ENCODE measurements at regions not wholly inside any gene's neighbourhood (a gene's known extent, or its start where the extent isn't known, plus 50 kb on each side); places are given as distances from the start of the nearest gene placed in this dataset.
A peak's percentile ranks its signal among the peaks of the same experiment; 100 is the strongest.

DNA sequence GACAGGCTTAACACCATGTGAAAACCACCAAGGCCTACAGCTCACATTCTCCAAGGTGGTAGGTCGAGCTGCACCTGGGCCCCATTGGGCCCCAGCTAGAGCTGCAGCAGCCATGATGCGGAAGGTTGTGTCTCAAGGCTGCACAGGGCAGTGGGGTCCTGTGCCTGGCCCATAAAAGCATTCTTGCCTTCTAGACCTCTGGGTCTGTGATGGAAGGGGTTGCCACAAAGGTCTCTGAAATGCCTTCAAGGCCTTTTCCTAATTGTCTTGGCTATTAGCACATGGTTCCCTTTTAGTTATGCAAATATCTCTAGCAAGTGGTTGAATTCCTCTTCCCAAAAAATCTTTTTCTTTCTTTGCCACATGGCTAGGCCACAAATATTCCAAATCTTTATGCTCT lies 52.5 kb upstream of the C11orf58 start:
- Histone ChIP-seq H3K36me3 (ENCODE audit: insufficient read depth, low read length) (no peaks in the 10 kb centered on the region), H3K27me3 (ENCODE audit: insufficient read depth, low read length) (peaks cover 19% of the 10 kb centered on the region), H3K79me2 (ENCODE audit: control insufficient read depth, insufficient read depth, low read length, unreplicated experiment) (no peaks in the 10 kb centered on the region), H2AFZ (ENCODE audit: low read length, unreplicated experiment) (no peak overlapping the region), H3K27ac (ENCODE audit: low read depth, low read length) (no peak overlapping the region), H3K4me3 (ENCODE audit: low read depth, low read length) (no peak overlapping the region), H3K4me1 (ENCODE audit: control insufficient read depth, insufficient read depth, low read length, unreplicated experiment) (no peaks in the 10 kb centered on the region)

DNA sequence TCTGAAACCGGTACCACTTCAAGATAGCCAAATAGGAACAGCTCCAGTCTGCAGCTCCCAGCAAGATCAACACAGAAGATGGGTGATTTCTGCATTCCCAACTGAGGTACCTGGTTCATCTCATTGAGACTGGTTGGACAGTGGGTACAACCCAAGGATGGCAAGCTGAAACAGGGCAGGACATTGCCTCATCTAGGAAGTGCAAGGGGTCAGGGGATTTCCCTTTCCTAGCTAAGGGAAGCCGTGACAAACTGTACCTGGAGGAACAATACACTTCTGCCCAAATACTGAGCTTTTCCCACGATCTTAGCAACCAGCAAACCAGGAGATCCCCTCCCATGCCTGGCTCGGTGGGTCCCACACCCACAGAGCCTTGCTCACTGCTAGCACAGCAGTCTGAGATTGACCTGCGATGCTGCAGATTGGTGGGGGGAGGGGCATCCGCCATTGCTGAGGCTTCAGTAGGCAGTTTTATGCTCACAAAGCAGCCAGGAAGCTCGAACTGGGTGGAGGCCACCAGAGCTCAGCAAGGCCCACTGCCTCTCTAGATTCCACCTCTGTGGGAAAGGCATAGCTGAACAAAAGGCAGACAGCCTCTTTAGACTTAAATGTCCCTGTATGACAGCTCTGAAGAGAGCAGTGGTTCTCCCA lies 59.9 kb upstream of the C11orf58 start:
- H2AFZ ChIP-seq (ENCODE audit: low read length, unreplicated experiment) = no peak overlapping the region
- H3K36me3 ChIP-seq (ENCODE audit: insufficient read depth, low read length) = no peaks in the 10 kb centered on the region
- no peak overlapping the region for H3K4me3 ChIP-seq (ENCODE audit: low read depth, low read length)
- no peak overlapping the region for H3K27ac ChIP-seq (ENCODE audit: low read depth, low read length)
- no peaks in the 10 kb centered on the region for H3K79me2 ChIP-seq (ENCODE audit: control insufficient read depth, insufficient read depth, low read length, unreplicated experiment)
- no peaks in the 10 kb centered on the region for H3K4me1 ChIP-seq (ENCODE audit: control insufficient read depth, insufficient read depth, low read length, unreplicated experiment)
- peaks cover 11% of the 10 kb centered on the region; the same call in 1 of the 2 replicates for H3K27me3 ChIP-seq (ENCODE audit: insufficient read depth, low read length)

DNA sequence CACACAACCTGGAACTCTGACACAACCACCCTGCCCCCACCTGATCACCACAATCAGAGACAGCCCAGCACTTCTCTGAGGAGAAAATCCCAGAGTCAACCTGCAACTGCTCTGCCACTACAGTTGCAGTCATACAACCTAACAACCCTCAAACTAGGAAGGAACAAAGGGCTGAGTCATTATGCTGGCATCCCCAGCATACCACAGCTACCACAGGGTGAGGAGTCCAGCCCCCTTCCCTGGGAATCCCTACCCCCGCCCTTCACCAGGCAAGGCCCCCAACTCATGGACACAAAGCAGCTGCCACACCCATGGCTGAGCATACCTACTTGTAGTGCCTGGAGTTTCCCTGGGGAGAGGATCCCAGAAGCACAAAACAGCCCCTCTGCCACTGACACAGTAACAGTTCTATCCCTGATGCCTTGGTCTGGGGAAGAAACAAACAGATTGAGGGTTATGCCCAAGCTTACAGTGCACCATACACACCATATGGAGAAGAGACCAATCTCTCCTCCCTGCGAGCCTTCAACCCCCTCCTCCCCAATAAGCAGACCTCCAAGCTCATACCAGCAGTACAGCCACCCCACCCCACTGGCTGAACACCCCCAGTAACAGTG lies 68.5 kb upstream of the C11orf58 start:
- Histone ChIP-seq H3K27me3 (ENCODE audit: insufficient read depth, low read length) (no peaks in the 10 kb centered on the region), H3K4me3 (ENCODE audit: low read depth, low read length) (no peak overlapping the region), H3K4me1 (ENCODE audit: control insufficient read depth, insufficient read depth, low read length, unreplicated experiment) (no peaks in the 10 kb centered on the region), H3K36me3 (ENCODE audit: insufficient read depth, low read length) (no peaks in the 10 kb centered on the region), H2AFZ (ENCODE audit: low read length, unreplicated experiment) (no peak overlapping the region), H3K79me2 (ENCODE audit: control insufficient read depth, insufficient read depth, low read length, unreplicated experiment) (no peaks in the 10 kb centered on the region), H3K27ac (ENCODE audit: low read depth, low read length) (no peak overlapping the region)

DNA sequence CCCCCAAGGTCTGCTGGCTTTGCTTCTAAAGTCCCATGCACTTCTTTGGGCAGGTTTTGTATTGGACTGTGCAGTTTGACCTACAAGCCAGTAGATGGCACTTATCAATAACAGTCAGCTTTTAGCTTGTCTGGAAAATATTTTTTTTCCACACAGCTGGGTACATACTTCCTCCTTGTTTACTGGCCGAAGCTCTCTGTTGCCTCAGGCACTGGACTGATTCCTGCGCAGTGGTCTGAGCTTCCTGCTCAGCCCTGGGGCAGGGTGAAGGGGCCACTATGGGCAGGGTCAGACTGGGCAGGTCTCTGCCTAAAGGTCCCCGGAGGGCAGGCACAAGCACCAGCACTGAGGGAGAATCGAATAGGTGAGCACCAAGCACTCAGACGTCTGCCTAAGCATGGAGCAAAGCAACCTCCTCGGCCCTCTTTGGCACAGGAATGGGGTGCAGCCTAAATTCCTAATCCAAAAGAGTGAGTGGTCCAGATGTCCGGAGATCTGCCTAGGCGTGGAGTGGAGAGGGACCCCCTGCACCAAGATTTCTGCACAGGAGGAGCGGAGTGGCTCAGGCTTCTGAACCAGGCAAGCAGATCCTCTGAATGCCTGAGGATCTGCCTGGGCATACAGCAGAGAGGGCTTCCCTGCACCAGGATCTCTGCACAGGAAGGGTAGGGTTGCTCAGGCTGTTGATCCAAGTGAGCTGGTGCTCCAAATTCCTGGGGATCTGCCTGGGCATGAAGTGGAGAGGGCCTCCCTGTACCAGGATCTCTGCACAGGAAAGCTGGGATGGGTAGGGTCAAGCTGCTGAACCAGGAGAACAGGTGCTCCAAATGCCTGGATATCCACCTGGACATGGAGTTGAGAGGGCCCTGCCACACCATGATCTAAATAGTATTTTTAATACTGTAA lies 105.9 kb upstream of the C11orf58 start:
- H3K4me3 ChIP-seq (ENCODE audit: low read depth, low read length) = no peak overlapping the region
- H3K36me3 ChIP-seq (ENCODE audit: insufficient read depth, low read length) = no peaks in the 10 kb centered on the region
- H3K4me1 ChIP-seq (ENCODE audit: control insufficient read depth, insufficient read depth, low read length, unreplicated experiment) = no peaks in the 10 kb centered on the region
- peaks cover 18% of the 10 kb centered on the region for H3K27me3 ChIP-seq (ENCODE audit: insufficient read depth, low read length)
- H3K27ac ChIP-seq (ENCODE audit: low read depth, low read length) = no peak overlapping the region
- H2AFZ ChIP-seq (ENCODE audit: low read length, unreplicated experiment) = no peak overlapping the region
- no peaks in the 10 kb centered on the region for H3K79me2 ChIP-seq (ENCODE audit: control insufficient read depth, insufficient read depth, low read length, unreplicated experiment)

DNA sequence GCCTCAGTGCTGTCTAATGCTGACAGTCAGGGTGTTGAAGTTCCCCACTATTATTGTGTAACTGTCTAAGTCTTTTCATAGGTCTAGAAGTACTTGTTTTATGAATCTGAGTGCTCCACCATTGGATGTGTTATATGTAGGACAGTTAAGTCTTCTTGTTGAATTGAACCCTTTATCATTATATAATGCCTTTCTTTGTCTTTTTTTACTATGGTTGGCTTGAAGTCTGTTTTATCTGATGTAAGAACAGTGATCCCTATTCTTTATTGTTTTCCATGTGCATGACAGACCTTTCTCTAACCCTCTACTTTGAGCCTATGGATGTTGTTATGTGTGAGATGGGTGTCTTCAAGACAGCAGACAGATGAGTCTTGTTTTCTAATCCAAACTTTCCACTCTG lies 107.8 kb upstream of the C11orf58 start:
- Histone ChIP-seq H3K27me3 (ENCODE audit: insufficient read depth, low read length) (peaks cover 21% of the 10 kb centered on the region), H3K79me2 (ENCODE audit: control insufficient read depth, insufficient read depth, low read length, unreplicated experiment) (no peaks in the 10 kb centered on the region), H3K4me1 (ENCODE audit: control insufficient read depth, insufficient read depth, low read length, unreplicated experiment) (no peaks in the 10 kb centered on the region), H3K36me3 (ENCODE audit: insufficient read depth, low read length) (no peaks in the 10 kb centered on the region), H2AFZ (ENCODE audit: low read length, unreplicated experiment) (no peak overlapping the region), H3K4me3 (ENCODE audit: low read depth, low read length) (no peak overlapping the region), H3K27ac (ENCODE audit: low read depth, low read length) (no peak overlapping the region)

DNA sequence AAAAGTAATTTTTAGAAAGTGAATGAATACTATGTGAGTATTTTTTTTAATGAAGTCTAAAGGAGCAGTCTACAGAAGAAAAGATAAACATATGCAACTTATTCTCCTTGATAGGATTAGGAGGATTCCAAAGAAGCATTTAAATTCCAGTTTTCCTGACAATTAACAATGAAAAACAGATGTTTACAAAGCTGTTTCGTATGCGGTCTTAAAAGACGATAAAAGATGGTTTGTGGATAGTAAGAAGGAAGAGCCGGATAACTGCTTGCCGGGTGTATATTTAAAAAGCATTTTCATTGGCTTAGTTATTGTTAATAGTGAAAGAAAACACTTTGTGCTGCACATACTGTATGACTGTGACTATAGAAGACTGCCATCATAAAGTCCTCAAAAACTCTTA lies 120.0 kb upstream of the C11orf58 start:
- no peaks in the 10 kb centered on the region for H3K36me3 ChIP-seq (ENCODE audit: insufficient read depth, low read length)
- H3K4me3 ChIP-seq (ENCODE audit: low read depth, low read length) = no peak overlapping the region
- no peak overlapping the region for H2AFZ ChIP-seq (ENCODE audit: low read length, unreplicated experiment)
- H3K4me1 ChIP-seq (ENCODE audit: control insufficient read depth, insufficient read depth, low read length, unreplicated experiment) = peaks cover under 1% of the 10 kb centered on the region
- no peaks in the 10 kb centered on the region for H3K79me2 ChIP-seq (ENCODE audit: control insufficient read depth, insufficient read depth, low read length, unreplicated experiment)
- H3K27me3 ChIP-seq (ENCODE audit: insufficient read depth, low read length) = peaks cover 63% of the 10 kb centered on the region
- H3K27ac ChIP-seq (ENCODE audit: low read depth, low read length) = no peak overlapping the region

GRCh38 chr11:16615480-16615879 lies 123.0 kb upstream of the C11orf58 start:
- no peaks in the 10 kb centered on the region for H3K36me3 ChIP-seq (ENCODE audit: insufficient read depth, low read length)
- H3K27me3 ChIP-seq (ENCODE audit: insufficient read depth, low read length) = peaks cover 92% of the 10 kb centered on the region
- no peak overlapping the region for H3K4me3 ChIP-seq (ENCODE audit: low read depth, low read length)
- H3K27ac ChIP-seq (ENCODE audit: low read depth, low read length) = no peak overlapping the region
- no peaks in the 10 kb centered on the region for H3K79me2 ChIP-seq (ENCODE audit: control insufficient read depth, insufficient read depth, low read length, unreplicated experiment)
- H3K4me1 ChIP-seq (ENCODE audit: control insufficient read depth, insufficient read depth, low read length, unreplicated experiment) = peaks cover 8% of the 10 kb centered on the region
- no peak overlapping the region for H2AFZ ChIP-seq (ENCODE audit: low read length, unreplicated experiment)

DNA sequence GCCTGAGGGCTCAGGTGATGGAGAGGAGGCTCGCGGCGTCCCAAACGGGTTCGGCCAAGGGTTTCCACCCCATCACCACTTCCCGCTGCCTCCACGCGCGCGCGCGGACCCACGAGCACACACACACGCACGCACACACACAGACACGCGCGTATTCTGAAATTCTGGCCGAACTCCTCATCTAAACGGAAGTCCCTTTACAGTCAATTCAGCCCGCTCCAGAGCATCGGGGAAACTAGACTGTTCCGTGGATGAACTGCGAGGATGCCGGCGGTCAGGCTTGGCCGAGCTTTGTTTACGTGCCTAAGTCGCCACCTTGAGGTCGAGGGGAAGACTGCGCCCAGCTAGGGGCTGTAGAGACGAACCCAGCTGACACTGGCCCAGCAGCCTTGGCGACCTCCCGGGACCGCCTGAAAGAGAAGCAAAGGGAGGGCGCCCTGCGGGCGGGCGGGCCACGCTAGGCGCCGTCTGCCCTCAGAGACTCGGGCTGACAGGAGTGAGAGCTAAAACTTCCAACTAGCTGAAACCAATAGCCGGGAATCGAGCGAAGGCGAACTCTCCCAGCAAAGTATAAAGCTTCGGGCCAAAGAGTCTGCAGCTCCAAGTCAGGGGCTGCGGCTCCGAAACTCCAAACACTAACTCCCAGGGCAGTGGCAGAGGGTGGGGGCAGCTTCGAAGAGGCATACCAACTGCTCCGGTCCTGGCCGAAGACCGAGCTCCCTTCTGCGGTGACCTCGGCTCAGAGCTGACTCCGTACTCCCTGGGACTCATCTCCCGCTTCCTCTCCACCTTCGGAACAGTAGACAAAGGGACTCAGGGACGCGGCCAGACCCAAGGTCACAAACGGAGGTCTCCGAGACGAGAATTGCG lies 124.7 kb upstream of the C11orf58 start:
- peaks cover 96% of the 10 kb centered on the region for H3K27me3 ChIP-seq (ENCODE audit: insufficient read depth, low read length)
- H3K79me2 ChIP-seq (ENCODE audit: control insufficient read depth, insufficient read depth, low read length, unreplicated experiment) = no peaks in the 10 kb centered on the region
- H3K4me3 ChIP-seq (ENCODE audit: low read depth, low read length) = peak overlapping the region; percentile 77
- H3K36me3 ChIP-seq (ENCODE audit: insufficient read depth, low read length) = no peaks in the 10 kb centered on the region
- H3K27ac ChIP-seq (ENCODE audit: low read depth, low read length) = no peak overlapping the region
- peaks cover 8% of the 10 kb centered on the region for H3K4me1 ChIP-seq (ENCODE audit: control insufficient read depth, insufficient read depth, low read length, unreplicated experiment)
- peak overlapping the region; percentile 69 for H2AFZ ChIP-seq (ENCODE audit: low read length, unreplicated experiment)

GRCh38 chr11:16613262-16613511 lies 125.3 kb upstream of the C11orf58 start:
- Histone ChIP-seq H3K4me3 (ENCODE audit: low read depth, low read length) (peak overlapping the region; percentile 77), H3K36me3 (ENCODE audit: insufficient read depth, low read length) (no peaks in the 10 kb centered on the region), H3K27me3 (ENCODE audit: insufficient read depth, low read length) (peaks cover 96% of the 10 kb centered on the region), H3K27ac (ENCODE audit: low read depth, low read length) (no peak overlapping the region), H3K79me2 (ENCODE audit: control insufficient read depth, insufficient read depth, low read length, unreplicated experiment) (no peaks in the 10 kb centered on the region), H2AFZ (ENCODE audit: low read length, unreplicated experiment) (peak overlapping the region; percentile 44), H3K4me1 (ENCODE audit: control insufficient read depth, insufficient read depth, low read length, unreplicated experiment) (peaks cover 8% of the 10 kb centered on the region)

DNA sequence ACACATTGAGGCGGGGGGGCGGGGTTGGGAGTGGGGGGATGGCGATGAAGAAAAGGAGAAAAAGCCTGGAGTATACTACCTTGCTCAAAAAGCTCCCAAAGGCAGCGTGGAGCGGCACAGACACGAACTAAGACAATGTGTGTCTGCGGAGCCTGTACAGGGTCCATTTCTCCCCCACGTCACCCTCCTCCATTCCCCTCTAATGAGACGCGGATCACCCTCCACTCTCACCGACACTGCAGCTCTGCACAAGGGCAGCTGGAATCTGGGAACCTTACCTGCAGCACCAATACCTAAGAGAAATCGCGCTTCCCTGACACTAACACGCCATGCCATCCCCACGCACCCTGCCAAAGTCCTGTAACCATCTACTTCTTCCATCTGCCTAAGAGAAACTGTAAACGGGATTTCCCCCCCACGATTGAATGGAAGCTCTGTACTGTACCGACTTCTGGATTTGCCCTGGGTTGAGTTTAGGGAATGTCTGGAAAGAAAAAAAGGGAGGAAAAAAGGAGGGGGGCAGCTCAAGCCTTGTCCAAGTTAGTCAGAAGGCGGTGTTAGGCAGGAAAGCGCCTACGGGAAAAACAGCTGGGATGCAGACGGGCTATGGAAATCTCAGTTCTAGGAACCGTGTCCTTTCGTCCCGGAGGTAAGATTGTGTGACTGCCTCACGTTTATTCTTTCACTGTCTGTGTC lies 125.7 kb upstream of the C11orf58 start:
- Histone ChIP-seq H3K79me2 (ENCODE audit: control insufficient read depth, insufficient read depth, low read length, unreplicated experiment) (no peaks in the 10 kb centered on the region), H3K36me3 (ENCODE audit: insufficient read depth, low read length) (no peaks in the 10 kb centered on the region), H3K4me3 (ENCODE audit: low read depth, low read length) (peak overlapping the region; percentile 77), H3K27ac (ENCODE audit: low read depth, low read length) (no peak overlapping the region), H3K4me1 (ENCODE audit: control insufficient read depth, insufficient read depth, low read length, unreplicated experiment) (peaks cover 8% of the 10 kb centered on the region), H2AFZ (ENCODE audit: low read length, unreplicated experiment) (peak overlapping the region; percentile 44), H3K27me3 (ENCODE audit: insufficient read depth, low read length) (peaks cover 97% of the 10 kb centered on the region)
